ENCODE measurements at regions not wholly inside any gene's neighbourhood (a gene's known extent, or its start where the extent isn't known, plus 50 kb on each side); places are given as distances from the start of the nearest gene placed in this dataset.

DNA sequence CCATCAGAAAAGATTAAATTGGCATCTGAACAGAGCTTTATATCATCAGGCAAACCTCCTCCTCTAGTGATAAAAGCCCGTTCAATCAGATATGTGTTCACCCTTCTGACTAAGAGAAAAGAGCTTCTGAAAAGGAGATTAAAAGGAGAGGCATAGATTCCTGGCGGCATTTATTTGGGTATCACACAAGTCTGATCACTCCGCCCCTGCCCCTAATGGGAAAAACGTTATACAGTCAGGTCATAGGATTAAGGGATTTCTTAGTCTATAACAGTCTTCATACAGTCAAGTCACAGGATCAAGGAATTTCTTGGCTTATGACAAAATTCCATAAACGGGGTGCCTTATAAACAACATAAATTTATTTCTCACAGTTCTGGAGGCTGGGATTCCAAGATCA is 295.4 kb upstream of the SATB1 start:
- Mint-ChIP-seq H3K4me3 (no peak overlapping the region), H3K27ac (peak overlapping the region in 7 of 9 donors; percentile 38 to 100 (median 71)), H3K36me3 (peaks cover 0 to 37% (median 9%) of the 10 kb centered on the region in 5 donors), H3K9me3 (peaks cover 0 to 25% (median 5%) of the 10 kb centered on the region in 11 donors), H3K27me3 (no peaks in the 10 kb centered on the region), H3K4me1 (peaks cover 53 to 85% (median 73%) of the 10 kb centered on the region in 7 donors)
- H3K27me3 ChIP-seq (ENCODE audit: control insufficient read depth in 2 of 2, insufficient read depth in 2 of 2, low read length in 2 of 2): no peaks in the 10 kb centered on the region
- no peak for ATAC-seq
- no peak overlapping the region for H3K4me3 ChIP-seq (ENCODE audit: low read length)
- H3K36me3 ChIP-seq (ENCODE audit: control insufficient read depth in 2 of 3, insufficient read depth in 3 of 3, low read length in 3 of 3): no peaks in the 10 kb centered on the region
- intact Hi-C loops (cut with micrococcal nuclease): loop anchor here in 1 of 2 donors (10.0 kb wide), 1 partner anchor 46 kb away; no protein-coding TSS in a partner anchor
- H3K27ac ChIP-seq (ENCODE audit: low read depth, low read length): no peak overlapping the region
- DNase-seq: no peak
- peaks cover 54 to 56% of the 10 kb centered on the region in 2 donors for H3K4me1 ChIP-seq (ENCODE audit: control insufficient read depth in 2 of 2, insufficient read depth in 2 of 2, low read length in 2 of 2)
- peaks cover 0 to 4% (median 0%) of the 10 kb centered on the region in 3 experiments for H3K9me3 ChIP-seq (ENCODE audit: control insufficient read depth in 2 of 3, low read length in 3 of 3)
- POLR2A ChIA-PET: interaction anchor here (1.1 to 2.5 kb wide), 5 partner anchors 10 to 95 kb away, joined by 3 to 9 read pairs (median 4); no protein-coding TSS in a partner anchor
- CTCF ChIA-PET: interaction anchor here (1.5 to 1.8 kb wide), 2 partner anchors 11 to 161 kb away, joined by 5 to 6 read pairs; no protein-coding TSS in a partner anchor

DNA sequence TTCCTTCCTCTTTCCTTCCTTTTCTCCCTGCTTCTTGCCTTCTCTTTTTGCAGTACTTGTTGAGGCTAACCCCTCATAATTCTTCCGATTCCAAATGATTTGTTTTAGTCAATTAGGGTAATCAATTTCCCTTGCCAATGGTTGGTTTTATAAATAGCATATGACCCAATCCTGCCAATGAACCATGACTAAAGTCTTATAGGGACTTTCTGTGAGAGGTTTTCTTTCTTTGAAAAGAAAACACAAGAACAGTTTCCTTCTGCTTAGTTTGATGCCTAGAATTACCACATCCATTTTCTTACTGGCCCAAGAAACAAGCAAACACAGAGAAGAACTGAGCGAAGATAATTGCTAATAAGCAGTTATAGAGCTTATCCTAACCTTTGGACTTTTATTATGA is 292.5 kb upstream of the SATB1 start:
- peak overlapping the region in 8 of 10 donors; percentile 28 to 78 (median 60) for H3K4me3 Mint-ChIP-seq
- DNase-seq (peak in 1 of 9 donors; percentile 14), ATAC-seq (no peak)
- Histone ChIP-seq H3K27me3 (ENCODE audit: control insufficient read depth in 2 of 2, insufficient read depth in 2 of 2, low read length in 2 of 2) (no peaks in the 10 kb centered on the region), H3K4me3 (ENCODE audit: low read length) (no peak overlapping the region), H3K36me3 (ENCODE audit: control insufficient read depth in 2 of 3, insufficient read depth in 3 of 3, low read length in 3 of 3) (no peaks in the 10 kb centered on the region), H3K27ac (ENCODE audit: low read depth, low read length) (no peak overlapping the region), H3K4me1 (ENCODE audit: control insufficient read depth in 2 of 2, insufficient read depth in 2 of 2, low read length in 2 of 2) (peaks cover 43 to 50% of the 10 kb centered on the region in 2 donors), H3K9me3 (ENCODE audit: control insufficient read depth in 2 of 3, low read length in 3 of 3) (peaks cover 0 to 4% (median 0%) of the 10 kb centered on the region in 3 experiments)
- no peaks in the 10 kb centered on the region for H3K27me3 Mint-ChIP-seq
- ChIA-PET CTCF (interaction anchor here (1.2 to 1.8 kb wide), 2 partner anchors 172 to 287 kb away, joined by 4 read pairs; no protein-coding TSS in a partner anchor), POLR2A (interaction anchor here (0.7 to 6.6 kb wide), 4 partner anchors 9 to 21 kb away, joined by 3 to 80 read pairs (median 6); no protein-coding TSS in a partner anchor)
- intact Hi-C loops (cut with micrococcal nuclease): loop anchor here in 1 of 2 donors (1.0 kb wide), 2 partner anchors 8 to 23 kb away; no protein-coding TSS in a partner anchor
- peaks cover 0 to 43% (median 11%) of the 10 kb centered on the region in 5 donors for H3K36me3 Mint-ChIP-seq
- peaks cover 50 to 85% (median 71%) of the 10 kb centered on the region in 7 donors for H3K4me1 Mint-ChIP-seq
- peak overlapping the region; percentile 20 to 95 (median 77) for H3K27ac Mint-ChIP-seq
- peaks cover 0 to 25% (median 5%) of the 10 kb centered on the region in 11 donors for H3K9me3 Mint-ChIP-seq

DNA sequence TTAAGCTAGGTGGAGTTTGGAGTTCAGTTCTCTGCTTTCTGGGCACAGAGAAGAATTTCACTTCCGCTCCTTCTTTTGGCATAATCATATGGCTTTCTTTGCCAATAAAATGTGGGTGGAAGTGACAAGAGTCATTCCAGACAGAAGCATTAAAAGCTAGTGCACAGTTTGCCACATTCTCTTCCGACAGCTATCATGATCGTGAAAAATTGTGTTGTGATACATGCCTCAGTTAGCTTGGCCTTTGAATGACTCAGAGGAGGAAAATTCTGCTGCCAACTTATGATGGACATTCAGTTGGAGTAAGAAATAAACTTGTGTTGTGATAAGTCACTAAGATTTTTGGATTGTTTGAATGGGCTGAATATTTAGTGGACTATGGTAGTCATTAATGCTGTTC is 291.7 kb upstream of the SATB1 start:
- DNase-seq (no peak), ATAC-seq (no peak)
- H3K9me3 ChIP-seq (ENCODE audit: control insufficient read depth in 2 of 3, low read length in 3 of 3): peaks cover 0 to 4% (median 0%) of the 10 kb centered on the region in 3 experiments
- ChIA-PET CTCF (interaction anchor here (0.9 to 1.8 kb wide), 5 partner anchors 8 to 286 kb away, joined by 4 to 5 read pairs (median 4); no protein-coding TSS in a partner anchor), POLR2A (interaction anchor here (0.7 to 6.6 kb wide), 8 partner anchors 8 to 43 kb away, joined by 3 to 80 read pairs (median 5); no protein-coding TSS in a partner anchor)
- Mint-ChIP-seq H3K27ac (peak overlapping the region; percentile 11 to 95 (median 81)), H3K27me3 (no peaks in the 10 kb centered on the region), H3K36me3 (peaks cover 0 to 43% (median 11%) of the 10 kb centered on the region in 5 donors), H3K4me3 (peak overlapping the region in 8 of 10 donors; percentile 35 to 67 (median 65)), H3K9me3 (peaks cover 0 to 25% (median 5%) of the 10 kb centered on the region in 11 donors), H3K4me1 (peaks cover 55 to 87% (median 73%) of the 10 kb centered on the region in 7 donors)
- peak overlapping the region; percentile 16 for H3K27ac ChIP-seq (ENCODE audit: low read depth, low read length)
- no peak overlapping the region for H3K4me3 ChIP-seq (ENCODE audit: low read length)
- H3K27me3 ChIP-seq (ENCODE audit: control insufficient read depth in 2 of 2, insufficient read depth in 2 of 2, low read length in 2 of 2): no peaks in the 10 kb centered on the region
- intact Hi-C loops (cut with micrococcal nuclease): loop anchor here in 1 of 2 donors (1.0 kb wide), 2 partner anchors 8 to 23 kb away; no protein-coding TSS in a partner anchor
- H3K4me1 ChIP-seq (ENCODE audit: control insufficient read depth in 2 of 2, insufficient read depth in 2 of 2, low read length in 2 of 2): peaks cover 48 to 58% of the 10 kb centered on the region in 2 donors
- no peaks in the 10 kb centered on the region for H3K36me3 ChIP-seq (ENCODE audit: control insufficient read depth in 2 of 3, insufficient read depth in 3 of 3, low read length in 3 of 3)

DNA sequence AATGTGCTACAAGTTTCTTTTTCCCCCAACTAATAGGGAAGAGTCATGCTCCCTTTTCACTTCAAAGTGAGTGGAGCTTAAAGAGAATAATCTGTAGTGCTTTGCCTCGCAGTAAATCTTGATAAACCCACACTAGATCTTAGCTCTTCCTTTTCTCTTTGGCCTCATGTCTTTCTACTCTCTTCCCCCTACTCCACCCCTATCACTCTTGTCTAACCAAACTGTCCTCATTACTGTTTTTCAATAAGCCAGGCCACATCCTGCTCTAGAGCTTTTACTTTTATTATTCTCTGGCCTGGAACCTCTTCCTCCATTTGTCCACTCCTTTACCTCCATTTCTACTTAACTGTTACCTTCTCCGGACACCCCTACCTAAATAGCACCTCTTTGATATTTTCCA is 291.0 kb upstream of the SATB1 start:
- Histone ChIP-seq H3K27ac (ENCODE audit: low read depth, low read length) (peak overlapping the region; percentile 16), H3K27me3 (ENCODE audit: control insufficient read depth in 2 of 2, insufficient read depth in 2 of 2, low read length in 2 of 2) (no peaks in the 10 kb centered on the region), H3K4me1 (ENCODE audit: control insufficient read depth in 2 of 2, insufficient read depth in 2 of 2, low read length in 2 of 2) (peaks cover 48 to 58% of the 10 kb centered on the region in 2 donors), H3K9me3 (ENCODE audit: control insufficient read depth in 2 of 3, low read length in 3 of 3) (peaks cover 0 to 4% (median 0%) of the 10 kb centered on the region in 3 experiments), H3K36me3 (ENCODE audit: control insufficient read depth in 2 of 3, insufficient read depth in 3 of 3, low read length in 3 of 3) (no peaks in the 10 kb centered on the region), H3K4me3 (ENCODE audit: low read length) (no peak overlapping the region)
- Mint-ChIP-seq H3K4me3 (peak overlapping the region; percentile 43 to 67 (median 64)), H3K4me1 (peaks cover 55 to 91% (median 77%) of the 10 kb centered on the region in 7 donors), H3K27ac (peak overlapping the region; percentile 44 to 95 (median 81)), H3K36me3 (peaks cover 0 to 47% (median 11%) of the 10 kb centered on the region in 5 donors), H3K27me3 (no peaks in the 10 kb centered on the region), H3K9me3 (peaks cover 0 to 25% (median 5%) of the 10 kb centered on the region in 11 donors)
- no peak for DNase-seq
- intact Hi-C loops (cut with micrococcal nuclease): no loop called here
- ChIA-PET CTCF (interaction anchor here (0.8 to 1.8 kb wide), 6 partner anchors 9 to 286 kb away, joined by 3 to 5 read pairs (median 4); no protein-coding TSS in a partner anchor), POLR2A (interaction anchor here (0.6 to 6.6 kb wide), 10 partner anchors 9 to 309 kb away, joined by 3 to 80 read pairs (median 4); no protein-coding TSS in a partner anchor)
- peak; percentile 34 for ATAC-seq

DNA sequence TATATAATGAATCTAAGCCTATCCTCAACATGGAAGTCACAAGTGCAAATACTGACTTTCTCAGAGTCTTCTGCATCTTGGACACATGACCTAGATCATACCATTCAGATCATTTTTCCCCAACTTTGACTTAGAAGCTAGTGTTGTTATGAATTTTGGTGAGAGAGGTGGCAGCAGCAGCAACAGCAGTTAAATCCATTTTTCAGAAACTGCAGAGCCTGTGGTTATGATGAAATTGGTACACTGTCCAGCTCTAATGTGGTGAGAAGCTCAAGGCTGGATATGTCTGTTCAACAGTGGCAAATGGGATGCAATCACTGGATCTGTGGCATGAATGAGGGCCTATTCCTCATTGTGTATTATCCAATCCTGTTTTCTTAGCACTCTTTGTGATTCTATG is 290.1 kb upstream of the SATB1 start:
- ChIA-PET POLR2A (interaction anchor here (0.5 to 6.6 kb wide), 10 partner anchors 11 to 1624 kb away, joined by 3 to 80 read pairs (median 3); no protein-coding TSS in a partner anchor), CTCF (interaction anchor here (0.7 to 1.8 kb wide), 6 partner anchors 10 to 267 kb away, joined by 3 to 5 read pairs (median 4); no protein-coding TSS in a partner anchor)
- Histone ChIP-seq H3K27ac (ENCODE audit: low read depth, low read length) (no peak overlapping the region), H3K27me3 (ENCODE audit: control insufficient read depth in 2 of 2, insufficient read depth in 2 of 2, low read length in 2 of 2) (no peaks in the 10 kb centered on the region), H3K4me1 (ENCODE audit: control insufficient read depth in 2 of 2, insufficient read depth in 2 of 2, low read length in 2 of 2) (peaks cover 48 to 58% of the 10 kb centered on the region in 2 donors), H3K9me3 (ENCODE audit: control insufficient read depth in 2 of 3, low read length in 3 of 3) (peaks cover 0 to 4% (median 0%) of the 10 kb centered on the region in 3 experiments), H3K4me3 (ENCODE audit: low read length) (peak overlapping the region; percentile 6), H3K36me3 (ENCODE audit: control insufficient read depth in 2 of 3, insufficient read depth in 3 of 3, low read length in 3 of 3) (no peaks in the 10 kb centered on the region)
- Mint-ChIP-seq H3K4me1 (peaks cover 55 to 83% (median 74%) of the 10 kb centered on the region in 7 donors), H3K27ac (peak overlapping the region; percentile 44 to 95 (median 82)), H3K36me3 (peaks cover 0 to 42% (median 11%) of the 10 kb centered on the region in 5 donors), H3K4me3 (peak overlapping the region in 9 of 10 donors; percentile 8 to 66 (median 51)), H3K9me3 (peaks cover 0 to 25% (median 5%) of the 10 kb centered on the region in 11 donors), H3K27me3 (no peaks in the 10 kb centered on the region)
- intact Hi-C loops (cut with micrococcal nuclease): no loop called here
- no peak for DNase-seq
- ATAC-seq: no peak

DNA sequence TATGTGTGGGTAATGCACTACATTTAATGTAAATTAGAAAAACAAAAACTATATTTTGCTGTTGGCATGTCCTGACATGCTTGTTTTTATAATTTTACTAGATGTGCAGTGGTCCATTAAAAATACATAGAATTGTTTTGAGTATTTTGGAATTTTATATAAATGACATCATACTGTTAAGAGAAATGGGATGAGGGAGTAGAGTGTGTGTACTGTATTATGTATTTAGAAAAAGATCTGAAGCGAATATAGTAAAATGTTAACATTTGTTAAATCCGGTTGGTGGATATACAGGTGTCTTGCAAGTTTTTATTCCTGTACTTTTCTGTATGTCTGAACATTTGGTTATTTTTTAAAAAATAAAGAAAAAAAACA is 288.4 kb upstream of the SATB1 start:
- H3K36me3 Mint-ChIP-seq: peaks cover 0 to 45% (median 8%) of the 10 kb centered on the region in 5 donors
- H3K27me3 Mint-ChIP-seq: no peaks in the 10 kb centered on the region
- peaks cover 49 to 84% (median 69%) of the 10 kb centered on the region in 7 donors for H3K4me1 Mint-ChIP-seq
- Histone ChIP-seq H3K27ac (ENCODE audit: low read depth, low read length) (peak overlapping the region; percentile 55), H3K36me3 (ENCODE audit: control insufficient read depth in 2 of 3, insufficient read depth in 3 of 3, low read length in 3 of 3) (no peaks in the 10 kb centered on the region), H3K4me3 (ENCODE audit: low read length) (no peak overlapping the region), H3K4me1 (ENCODE audit: control insufficient read depth in 2 of 2, insufficient read depth in 2 of 2, low read length in 2 of 2) (peaks cover 48 to 58% of the 10 kb centered on the region in 2 donors), H3K27me3 (ENCODE audit: control insufficient read depth in 2 of 2, insufficient read depth in 2 of 2, low read length in 2 of 2) (no peaks in the 10 kb centered on the region), H3K9me3 (ENCODE audit: control insufficient read depth in 2 of 3, low read length in 3 of 3) (no peaks in the 10 kb centered on the region)
- H3K4me3 Mint-ChIP-seq: peak overlapping the region in 9 of 10 donors; percentile 65 to 90 (median 75)
- H3K9me3 Mint-ChIP-seq: peaks cover 0 to 18% (median 1%) of the 10 kb centered on the region in 11 donors
- intact Hi-C loops (cut with micrococcal nuclease): loop anchor here (1.0 to 2.0 kb wide), 10 partner anchors 11 to 267 kb away; no protein-coding TSS in a partner anchor
- peak overlapping the region; percentile 74 to 99 (median 92) for H3K27ac Mint-ChIP-seq
- DNase-seq: no peak
- CTCF ChIA-PET: interaction anchor here (1.0 to 1.7 kb wide), 5 partner anchors 9 to 154 kb away, joined by 3 to 8 read pairs (median 4); no protein-coding TSS in a partner anchor
- POLR2A ChIA-PET: interaction anchor here (0.6 to 6.6 kb wide), 7 partner anchors 8 to 77 kb away, joined by 3 to 80 read pairs (median 4); no protein-coding TSS in a partner anchor
- ATAC-seq: no peak
